ENCODE measurements at regions not wholly inside any gene's neighbourhood (a gene's known extent, or its start where the extent isn't known, plus 50 kb on each side); places are given as distances from the start of the nearest gene placed in this dataset.

DNA sequence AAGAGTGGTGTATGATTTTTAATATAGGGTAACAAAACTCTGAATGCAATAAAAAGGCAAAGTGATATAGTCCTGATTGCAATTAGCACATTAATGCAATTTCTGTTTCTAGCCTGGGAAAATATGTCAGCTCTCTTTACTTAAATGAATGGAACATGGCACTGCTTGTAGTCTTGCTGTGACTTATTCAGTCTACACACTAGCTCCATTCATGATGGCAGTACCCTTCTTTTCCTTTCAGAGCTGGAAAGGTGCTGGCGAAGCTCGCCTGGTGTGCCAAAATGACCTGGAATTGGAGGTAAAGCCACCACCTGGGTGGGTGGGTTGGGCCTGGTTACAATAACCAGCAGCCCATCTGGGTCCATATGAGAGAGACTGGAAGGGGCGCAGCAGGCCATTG, 85.3 kb downstream of the ZNF365 start:
- TF ChIP-seq, protein P1, sequence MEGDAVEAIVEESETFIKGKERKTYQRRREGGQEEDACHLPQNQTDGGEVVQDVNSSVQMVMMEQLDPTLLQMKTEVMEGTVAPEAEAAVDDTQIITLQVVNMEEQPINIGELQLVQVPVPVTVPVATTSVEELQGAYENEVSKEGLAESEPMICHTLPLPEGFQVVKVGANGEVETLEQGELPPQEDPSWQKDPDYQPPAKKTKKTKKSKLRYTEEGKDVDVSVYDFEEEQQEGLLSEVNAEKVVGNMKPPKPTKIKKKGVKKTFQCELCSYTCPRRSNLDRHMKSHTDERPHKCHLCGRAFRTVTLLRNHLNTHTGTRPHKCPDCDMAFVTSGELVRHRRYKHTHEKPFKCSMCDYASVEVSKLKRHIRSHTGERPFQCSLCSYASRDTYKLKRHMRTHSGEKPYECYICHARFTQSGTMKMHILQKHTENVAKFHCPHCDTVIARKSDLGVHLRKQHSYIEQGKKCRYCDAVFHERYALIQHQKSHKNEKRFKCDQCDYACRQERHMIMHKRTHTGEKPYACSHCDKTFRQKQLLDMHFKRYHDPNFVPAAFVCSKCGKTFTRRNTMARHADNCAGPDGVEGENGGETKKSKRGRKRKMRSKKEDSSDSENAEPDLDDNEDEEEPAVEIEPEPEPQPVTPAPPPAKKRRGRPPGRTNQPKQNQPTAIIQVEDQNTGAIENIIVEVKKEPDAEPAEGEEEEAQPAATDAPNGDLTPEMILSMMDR (conservative IDR thresholded peaks at IDR 0.05 in 1 of 2, IDR thresholded peaks at IDR 0.05 in 1 of 2; ENCODE audit: extremely low read depth in 1 of 2, insufficient read depth in 1 of 2, low read depth in 1 of 2, low read length in 2 of 2) = no peak
- no peak for TF ChIP-seq EZH2 (IDR thresholded peaks at IDR 0.05; ENCODE audit: borderline replicate concordance, low read length)
